Adrenal gland (tissue), 5 donors: ENCODE measurements at regions not wholly inside any gene's neighbourhood (a gene's known extent, or its start where the extent isn't known, plus 50 kb on each side); places are given as distances from the start of the nearest gene placed in this dataset.

Experiments
- POLR2A ChIP-seq, 2 donors: fragments of 450-650 bp; IDR thresholded peaks; one replicate each; pipeline ENCODE4 v1.6.1; 2017; ENCODE audit warnings: antibody characterized with exemption in 2 of 2, mild to moderate bottlenecking in 2 of 2, moderate library complexity in 1 of 2
- TF ChIP-seq, protein P1 (sequence below), 6 experiments: fragments of 450-650 bp in 4 of 6; fragments of 200-600 bp in 2 of 6; sonication (generic) in 1 of 6; IDR thresholded peaks; 1 replicate in 5 of 6; 2 replicates in 1 of 6; pipeline versions ENCODE4 v1.5.1 to v1.8.0; 2016 to 2021; ENCODE audit warnings: antibody characterized with exemption in 6 of 6, mild to moderate bottlenecking in 2 of 6, moderate library complexity in 1 of 6
- donor health status: DM: no; HTN: no; CAD: no.

DNA sequence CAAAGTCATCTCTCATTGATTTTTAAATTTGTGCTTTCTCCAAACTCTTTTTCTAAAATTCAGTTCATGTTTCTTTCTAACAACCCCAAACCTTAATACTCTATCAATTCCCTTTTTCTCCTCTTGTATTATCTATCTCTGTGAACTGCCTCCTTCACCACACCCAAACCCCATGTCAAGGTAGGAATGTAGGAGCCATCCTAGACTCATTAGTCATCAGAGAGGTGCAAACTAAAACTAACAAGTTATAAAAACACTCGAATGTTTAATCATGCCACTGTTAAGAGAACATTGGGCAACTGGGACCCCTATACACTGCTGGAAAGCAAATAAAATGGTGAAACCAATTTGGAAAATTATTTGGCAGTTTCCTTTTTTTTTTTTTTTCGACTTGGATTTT, 533.8 kb upstream of the LRRN3 start:
- TF ChIP-seq, protein P1, sequence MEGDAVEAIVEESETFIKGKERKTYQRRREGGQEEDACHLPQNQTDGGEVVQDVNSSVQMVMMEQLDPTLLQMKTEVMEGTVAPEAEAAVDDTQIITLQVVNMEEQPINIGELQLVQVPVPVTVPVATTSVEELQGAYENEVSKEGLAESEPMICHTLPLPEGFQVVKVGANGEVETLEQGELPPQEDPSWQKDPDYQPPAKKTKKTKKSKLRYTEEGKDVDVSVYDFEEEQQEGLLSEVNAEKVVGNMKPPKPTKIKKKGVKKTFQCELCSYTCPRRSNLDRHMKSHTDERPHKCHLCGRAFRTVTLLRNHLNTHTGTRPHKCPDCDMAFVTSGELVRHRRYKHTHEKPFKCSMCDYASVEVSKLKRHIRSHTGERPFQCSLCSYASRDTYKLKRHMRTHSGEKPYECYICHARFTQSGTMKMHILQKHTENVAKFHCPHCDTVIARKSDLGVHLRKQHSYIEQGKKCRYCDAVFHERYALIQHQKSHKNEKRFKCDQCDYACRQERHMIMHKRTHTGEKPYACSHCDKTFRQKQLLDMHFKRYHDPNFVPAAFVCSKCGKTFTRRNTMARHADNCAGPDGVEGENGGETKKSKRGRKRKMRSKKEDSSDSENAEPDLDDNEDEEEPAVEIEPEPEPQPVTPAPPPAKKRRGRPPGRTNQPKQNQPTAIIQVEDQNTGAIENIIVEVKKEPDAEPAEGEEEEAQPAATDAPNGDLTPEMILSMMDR (IDR thresholded peaks at IDR 0.05), result no peak
- TF ChIP-seq POLR2A (IDR thresholded peaks at IDR 0.05), result no peak
